ENCODE measurements at regions not wholly inside any gene's neighbourhood (a gene's known extent, or its start where the extent isn't known, plus 50 kb on each side); places are given as distances from the start of the nearest gene placed in this dataset.

DNA sequence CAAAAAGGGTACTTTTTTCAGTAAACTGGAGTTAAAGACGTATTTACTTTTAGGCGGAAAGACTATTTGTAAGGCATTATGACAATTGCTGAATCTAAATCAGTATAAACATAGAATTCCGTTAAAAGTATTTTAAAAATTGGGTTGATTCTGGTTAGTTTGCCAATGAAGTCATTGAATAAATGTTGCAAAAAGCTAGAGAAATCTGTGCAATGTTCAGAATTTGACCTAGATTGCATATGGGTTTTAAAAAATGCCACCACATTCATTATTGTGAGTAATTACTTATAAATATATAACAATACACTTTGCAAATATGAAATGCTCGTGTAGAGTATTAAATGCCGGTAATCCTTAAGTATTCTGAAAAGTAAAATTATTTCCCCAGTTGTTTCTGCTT is 116.5 kb upstream of the EEF1E1 start:
- TF ChIP-seq, protein P1, sequence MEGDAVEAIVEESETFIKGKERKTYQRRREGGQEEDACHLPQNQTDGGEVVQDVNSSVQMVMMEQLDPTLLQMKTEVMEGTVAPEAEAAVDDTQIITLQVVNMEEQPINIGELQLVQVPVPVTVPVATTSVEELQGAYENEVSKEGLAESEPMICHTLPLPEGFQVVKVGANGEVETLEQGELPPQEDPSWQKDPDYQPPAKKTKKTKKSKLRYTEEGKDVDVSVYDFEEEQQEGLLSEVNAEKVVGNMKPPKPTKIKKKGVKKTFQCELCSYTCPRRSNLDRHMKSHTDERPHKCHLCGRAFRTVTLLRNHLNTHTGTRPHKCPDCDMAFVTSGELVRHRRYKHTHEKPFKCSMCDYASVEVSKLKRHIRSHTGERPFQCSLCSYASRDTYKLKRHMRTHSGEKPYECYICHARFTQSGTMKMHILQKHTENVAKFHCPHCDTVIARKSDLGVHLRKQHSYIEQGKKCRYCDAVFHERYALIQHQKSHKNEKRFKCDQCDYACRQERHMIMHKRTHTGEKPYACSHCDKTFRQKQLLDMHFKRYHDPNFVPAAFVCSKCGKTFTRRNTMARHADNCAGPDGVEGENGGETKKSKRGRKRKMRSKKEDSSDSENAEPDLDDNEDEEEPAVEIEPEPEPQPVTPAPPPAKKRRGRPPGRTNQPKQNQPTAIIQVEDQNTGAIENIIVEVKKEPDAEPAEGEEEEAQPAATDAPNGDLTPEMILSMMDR (IDR thresholded peaks at IDR 0.05; ENCODE audit: insufficient read depth, low read length), result no peak
- TF ChIP-seq, protein P2, sequence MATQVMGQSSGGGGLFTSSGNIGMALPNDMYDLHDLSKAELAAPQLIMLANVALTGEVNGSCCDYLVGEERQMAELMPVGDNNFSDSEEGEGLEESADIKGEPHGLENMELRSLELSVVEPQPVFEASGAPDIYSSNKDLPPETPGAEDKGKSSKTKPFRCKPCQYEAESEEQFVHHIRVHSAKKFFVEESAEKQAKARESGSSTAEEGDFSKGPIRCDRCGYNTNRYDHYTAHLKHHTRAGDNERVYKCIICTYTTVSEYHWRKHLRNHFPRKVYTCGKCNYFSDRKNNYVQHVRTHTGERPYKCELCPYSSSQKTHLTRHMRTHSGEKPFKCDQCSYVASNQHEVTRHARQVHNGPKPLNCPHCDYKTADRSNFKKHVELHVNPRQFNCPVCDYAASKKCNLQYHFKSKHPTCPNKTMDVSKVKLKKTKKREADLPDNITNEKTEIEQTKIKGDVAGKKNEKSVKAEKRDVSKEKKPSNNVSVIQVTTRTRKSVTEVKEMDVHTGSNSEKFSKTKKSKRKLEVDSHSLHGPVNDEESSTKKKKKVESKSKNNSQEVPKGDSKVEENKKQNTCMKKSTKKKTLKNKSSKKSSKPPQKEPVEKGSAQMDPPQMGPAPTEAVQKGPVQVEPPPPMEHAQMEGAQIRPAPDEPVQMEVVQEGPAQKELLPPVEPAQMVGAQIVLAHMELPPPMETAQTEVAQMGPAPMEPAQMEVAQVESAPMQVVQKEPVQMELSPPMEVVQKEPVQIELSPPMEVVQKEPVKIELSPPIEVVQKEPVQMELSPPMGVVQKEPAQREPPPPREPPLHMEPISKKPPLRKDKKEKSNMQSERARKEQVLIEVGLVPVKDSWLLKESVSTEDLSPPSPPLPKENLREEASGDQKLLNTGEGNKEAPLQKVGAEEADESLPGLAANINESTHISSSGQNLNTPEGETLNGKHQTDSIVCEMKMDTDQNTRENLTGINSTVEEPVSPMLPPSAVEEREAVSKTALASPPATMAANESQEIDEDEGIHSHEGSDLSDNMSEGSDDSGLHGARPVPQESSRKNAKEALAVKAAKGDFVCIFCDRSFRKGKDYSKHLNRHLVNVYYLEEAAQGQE (IDR thresholded peaks at IDR 0.05; ENCODE audit: insufficient replicate concordance, low read depth), result no peak
- TF ChIP-seq POLR2AphosphoS5 (IDR thresholded peaks at IDR 0.05; ENCODE audit: low read depth), result no peak

All from HL-60 (cell line).